ENCODE measurements at regions not wholly inside any gene's neighbourhood (a gene's known extent, or its start where the extent isn't known, plus 50 kb on each side); places are given as distances from the start of the nearest gene placed in this dataset.

- no peak for DNase-seq (ENCODE audit: low read depth)
- no peak overlapping the region for H3K4me3 ChIP-seq (ENCODE audit: control insufficient read depth, low read depth, low read length)
- TF ChIP-seq CTCF (conservative IDR thresholded peaks at IDR 0.05; ENCODE audit: control insufficient read depth, insufficient read depth, low read depth, low read length): no peak
Observed at GRCh38 chr2:17430326-17430725, 87.9 kb downstream of the RAD51AP2 start.

DNA sequence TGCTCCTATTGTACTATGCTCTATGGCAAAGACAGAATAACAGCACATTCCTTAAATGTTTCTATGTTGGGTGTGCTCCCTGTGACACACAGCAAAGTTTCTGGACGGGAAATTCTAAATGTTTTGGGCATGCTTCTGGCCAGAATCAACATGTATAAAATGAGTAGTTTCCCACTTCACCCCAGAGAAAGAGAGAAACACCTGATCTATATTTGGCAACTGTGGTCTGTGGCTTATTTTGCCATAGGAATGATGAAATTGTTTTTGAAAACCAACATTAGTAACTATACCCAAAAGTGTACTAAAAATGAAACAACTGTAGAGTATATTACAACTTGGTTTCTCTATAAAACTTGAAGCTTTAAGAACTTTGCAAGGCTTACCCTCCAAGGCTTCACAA lies 89.1 kb downstream of the RAD51AP2 start:
- TF ChIP-seq CTCF (conservative IDR thresholded peaks at IDR 0.05; ENCODE audit: control insufficient read depth, insufficient read depth, low read depth, low read length): no peak
- no peak overlapping the region for H3K4me3 ChIP-seq (ENCODE audit: control insufficient read depth, low read depth, low read length)
- peak; percentile 5 for DNase-seq (ENCODE audit: low read depth)

DNA sequence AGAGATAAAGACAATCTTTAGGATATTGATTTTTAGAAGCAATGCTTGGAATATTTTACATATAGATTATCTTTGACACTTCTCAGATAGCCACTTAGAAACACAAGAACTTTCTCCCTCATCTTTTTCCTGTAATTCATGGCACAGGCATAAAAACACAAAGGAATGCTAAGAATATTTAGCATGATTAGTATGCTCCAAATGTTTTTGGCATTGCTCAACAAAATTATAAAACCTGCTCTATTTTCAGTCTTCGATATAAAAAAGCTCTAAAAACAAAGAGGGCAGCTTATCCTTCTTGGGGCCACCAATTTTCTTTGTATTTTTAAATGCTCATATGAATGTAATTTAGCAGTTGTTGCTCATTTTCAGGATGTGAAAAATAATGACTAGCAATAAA lies 90.8 kb downstream of the RAD51AP2 start:
- no peak for TF ChIP-seq CTCF (conservative IDR thresholded peaks at IDR 0.05; ENCODE audit: control insufficient read depth, insufficient read depth, low read depth, low read length)
- DNase-seq (ENCODE audit: low read depth): no peak
- no peak overlapping the region for H3K4me3 ChIP-seq (ENCODE audit: control insufficient read depth, low read depth, low read length)

GRCh38 chr2:17426743-17427142 lies 91.5 kb downstream of the RAD51AP2 start:
- no peak for DNase-seq (ENCODE audit: low read depth)
- no peak overlapping the region for H3K4me3 ChIP-seq (ENCODE audit: control insufficient read depth, low read depth, low read length)
- TF ChIP-seq CTCF (conservative IDR thresholded peaks at IDR 0.05; ENCODE audit: control insufficient read depth, insufficient read depth, low read depth, low read length): no peak

DNA sequence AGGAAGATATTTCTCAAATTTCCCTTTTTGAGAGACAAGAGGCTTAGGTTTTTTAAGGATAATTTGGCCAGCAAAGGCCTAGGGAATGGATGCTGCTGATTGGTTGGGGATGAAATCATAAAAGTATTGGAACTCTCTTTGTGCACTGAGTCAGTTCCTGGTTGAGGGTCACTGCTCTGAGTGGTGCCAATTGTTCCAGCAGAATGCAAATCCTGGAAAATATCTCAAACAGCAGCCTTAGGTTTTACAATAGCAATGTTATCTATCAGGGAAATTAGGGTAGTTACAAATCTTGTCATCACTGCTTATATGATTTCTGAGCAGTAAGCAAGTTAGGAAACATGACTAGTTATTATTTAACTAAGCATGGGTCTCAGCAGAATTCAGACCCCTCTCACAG lies 96.2 kb downstream of the RAD51AP2 start:
- no peak for TF ChIP-seq CTCF (conservative IDR thresholded peaks at IDR 0.05; ENCODE audit: control insufficient read depth, insufficient read depth, low read depth, low read length)
- peak; percentile 21 for DNase-seq (ENCODE audit: low read depth)

GRCh38 chr2:17416884-17417391 lies 101.3 kb downstream of the RAD51AP2 start:
- TF ChIP-seq CTCF (conservative IDR thresholded peaks at IDR 0.05; ENCODE audit: control insufficient read depth, insufficient read depth, low read depth, low read length): no peak
- H3K4me3 ChIP-seq (ENCODE audit: control insufficient read depth, low read depth, low read length): no peak overlapping the region
- DNase-seq (ENCODE audit: low read depth): peak; percentile 81

More for the DNA sequence above, 96.2 kb downstream of the RAD51AP2 start:
- no peak overlapping the region for H3K4me3 ChIP-seq (ENCODE audit: control insufficient read depth, low read depth, low read length)

DNA sequence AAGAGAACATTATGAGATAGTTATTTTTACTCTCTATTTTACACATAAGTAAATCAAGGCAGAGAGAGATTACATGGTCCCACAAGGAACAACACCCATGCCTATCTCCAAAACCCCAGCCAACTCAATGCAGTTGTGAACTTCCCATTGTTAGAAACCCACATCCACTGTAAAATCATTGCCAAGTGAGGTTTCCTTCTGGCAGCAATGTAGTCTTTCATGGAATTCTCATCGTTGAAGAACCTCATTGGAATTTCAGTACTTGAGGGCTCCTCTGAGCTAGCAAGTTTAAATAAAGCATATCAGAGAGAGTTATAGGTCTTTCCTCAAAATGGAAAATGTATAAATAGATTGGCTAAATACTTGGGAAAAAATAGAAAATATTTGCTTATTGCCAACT lies 105.2 kb downstream of the RAD51AP2 start:
- TF ChIP-seq CTCF (conservative IDR thresholded peaks at IDR 0.05; ENCODE audit: control insufficient read depth, insufficient read depth, low read depth, low read length): no peak
- no peak for DNase-seq (ENCODE audit: low read depth)
- H3K4me3 ChIP-seq (ENCODE audit: control insufficient read depth, low read depth, low read length): no peak overlapping the region
